Lower lobe of right lung (tissue), 2 donors: ENCODE measurements at regions not wholly inside any gene's neighbourhood (a gene's known extent, or its start where the extent isn't known, plus 50 kb on each side); places are given as distances from the start of the nearest gene placed in this dataset.

Source experiments
- ATAC-seq, 2 donors: fragments of 200-7000 bp; cut with Tn5 transposase; one replicate each; pipeline ENCODE4 v1.9.1; 2020 to 2022; ENCODE audit warnings: mild to moderate bottlenecking in 2 of 2, moderate library complexity in 2 of 2
- DNase-seq: peaks from one replicate; pipeline ENCODE4 v3.0.0-alpha.2; 2020
- H3K27ac ChIP-seq: fragments of 200-600 bp; one replicate; pipeline ENCODE4 v1.8.0; 2022
- H3K27me3 ChIP-seq: fragments of 200-600 bp; one replicate; pipeline ENCODE4 v1.8.0; 2022; ENCODE audit warnings: low read depth
- H3K36me3 ChIP-seq: fragments of 200-600 bp; one replicate; pipeline ENCODE4 v1.8.0; 2022; ENCODE audit warnings: mild to moderate bottlenecking
- H3K4me1 ChIP-seq: fragments of 200-600 bp; one replicate; pipeline ENCODE4 v1.8.0; 2022
- H3K4me3 ChIP-seq: fragments of 200-600 bp; one replicate; pipeline ENCODE4 v1.8.0; 2022; ENCODE audit warnings: mild to moderate bottlenecking
- H3K9me3 ChIP-seq: fragments of 200-600 bp; one replicate; pipeline ENCODE4 v1.8.0; 2022
- CTCF ChIP-seq: fragments of 200-600 bp; IDR thresholded peaks from one replicate; pipeline ENCODE4 v1.8.0; 2022; ENCODE audit warnings: antibody characterized with exemption, mild to moderate bottlenecking
- intact Hi-C: fragments of 100-400 bp; cut with DNase I; formaldehyde crosslinking; loops from one replicate; pipeline ENCODE4 v1.11.0; 2022
- donor health status: DM: no; HTN: yes; CAD: no; lungs with severe emphysema.

GRCh38 chr6:169158691-169159090 is 95.0 kb downstream of the THBS2 start:
- DNase-seq, result no peak

GRCh38 chr6:169158174-169158573 is 95.5 kb downstream of the THBS2 start:
- TF ChIP-seq CTCF, result no peak
- no peaks in the 10 kb centered on the region for H3K27me3 ChIP-seq
- no peak overlapping the region for H3K4me3 ChIP-seq
- intact Hi-C loops, result no loop called here
- H3K9me3 ChIP-seq, result no peaks in the 10 kb centered on the region
- ATAC-seq (peak in 1 of 2 donors; percentile 21), DNase-seq (no peak)
- no peaks in the 10 kb centered on the region for H3K36me3 ChIP-seq
- no peak overlapping the region for H3K27ac ChIP-seq
- peaks cover 9% of the 10 kb centered on the region for H3K4me1 ChIP-seq

More at GRCh38 chr6:169158691-169159090, 95.0 kb downstream of the THBS2 start:
- intact Hi-C loops, result no loop called here
- no peaks in the 10 kb centered on the region for H3K27me3 ChIP-seq
- no peak overlapping the region for H3K27ac ChIP-seq
- no peaks in the 10 kb centered on the region for H3K36me3 ChIP-seq
- H3K9me3 ChIP-seq, result no peaks in the 10 kb centered on the region
- no peak overlapping the region for H3K4me3 ChIP-seq
- no peak for ATAC-seq
- TF ChIP-seq CTCF, result no peak
- H3K4me1 ChIP-seq, result peaks cover 9% of the 10 kb centered on the region

GRCh38 chr6:169157197-169158148 is 96.2 kb downstream of the THBS2 start:
- H3K4me1 ChIP-seq, result peaks cover 9% of the 10 kb centered on the region
- DNase-seq, result no peak

GRCh38 chr6:169156793-169157147 is 96.9 kb downstream of the THBS2 start:
- no peak for DNase-seq
- H3K4me3 ChIP-seq, result no peak overlapping the region
- TF ChIP-seq CTCF, result no peak
- no peak for ATAC-seq
- H3K27ac ChIP-seq, result no peak overlapping the region
- H3K9me3 ChIP-seq, result no peaks in the 10 kb centered on the region
- H3K4me1 ChIP-seq, result peaks cover 9% of the 10 kb centered on the region
- no peaks in the 10 kb centered on the region for H3K36me3 ChIP-seq
- intact Hi-C loops, result no loop called here
- no peaks in the 10 kb centered on the region for H3K27me3 ChIP-seq

More at GRCh38 chr6:169157197-169158148, 96.2 kb downstream of the THBS2 start:
- H3K27ac ChIP-seq, result no peak overlapping the region
- no peak overlapping the region for H3K4me3 ChIP-seq
- TF ChIP-seq CTCF, result no peak
- no peaks in the 10 kb centered on the region for H3K9me3 ChIP-seq
- H3K36me3 ChIP-seq, result no peaks in the 10 kb centered on the region
- no peak for ATAC-seq
- H3K27me3 ChIP-seq, result no peaks in the 10 kb centered on the region
- intact Hi-C loops, result no loop called here

DNA sequence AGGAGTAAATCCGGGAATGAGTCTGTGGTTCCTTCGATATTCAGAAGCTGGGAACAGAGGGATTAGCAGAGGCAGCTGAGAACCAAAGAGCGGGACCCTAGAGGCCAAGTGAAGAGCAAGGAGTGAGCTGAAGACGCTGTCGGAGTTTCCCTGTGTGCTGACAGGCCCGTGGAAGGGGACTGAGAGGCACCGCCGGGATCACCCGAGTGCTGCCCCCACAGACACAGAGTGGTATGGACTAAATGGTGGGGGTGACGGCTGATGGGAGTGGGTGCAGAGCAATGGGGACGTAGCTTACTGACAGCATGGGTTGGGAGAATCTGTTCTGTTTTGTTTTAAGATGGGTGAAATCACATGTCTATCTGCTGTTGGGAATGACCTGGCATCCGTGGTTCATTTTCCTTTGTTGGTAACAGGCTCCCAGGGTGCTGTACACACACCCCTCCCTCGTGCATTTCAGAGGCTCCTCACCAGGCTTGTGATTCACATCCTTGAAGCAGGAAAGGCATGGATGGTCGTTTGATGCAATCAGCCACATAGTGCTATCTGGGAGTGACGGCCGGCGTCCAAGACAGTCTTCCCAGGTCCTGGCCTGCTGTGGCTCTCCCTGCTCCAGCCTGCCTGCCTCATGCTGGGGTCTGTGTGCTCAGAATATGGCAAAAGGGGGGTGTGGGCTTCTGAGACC is 97.4 kb downstream of the THBS2 start:
- Histone ChIP-seq H3K36me3 (no peaks in the 10 kb centered on the region), H3K4me3 (no peak overlapping the region), H3K27ac (no peak overlapping the region), H3K27me3 (no peaks in the 10 kb centered on the region), H3K9me3 (no peaks in the 10 kb centered on the region), H3K4me1 (peaks cover 9% of the 10 kb centered on the region)
- intact Hi-C loops, result no loop called here
- no peak for TF ChIP-seq CTCF
- DNase-seq (no peak), ATAC-seq (no peak)
